Trophoblast cell (in vitro differentiated cells and primary cell): ENCODE measurements at regions not wholly inside any gene's neighbourhood (a gene's known extent, or its start where the extent isn't known, plus 50 kb on each side); places are given as distances from the start of the nearest gene placed in this dataset.

Experiments
- DNase-seq, 2 donors: peaks; one replicate each; pipeline ENCODE4 v3.0.0-alpha.2; 2016
- H2AFZ ChIP-seq: 2 replicates; pipeline ENCODE4 v1.6.1; 2013; ENCODE audit warnings: low read length, moderate library complexity, mild to moderate bottlenecking; ENCODE audit not compliant: insufficient read depth, poor library complexity
- H2AK5ac ChIP-seq: 2 replicates; pipeline ENCODE4 v1.6.1; 2013; ENCODE audit warnings: mild to moderate bottlenecking, low read length
- H2BK120ac ChIP-seq: 2 replicates; pipeline ENCODE4 v1.6.1; 2013; ENCODE audit warnings: low read length, mild to moderate bottlenecking, moderate library complexity; ENCODE audit not compliant: insufficient read depth, poor library complexity
- H2BK12ac ChIP-seq: 2 replicates; pipeline ENCODE4 v1.6.1; 2013; ENCODE audit warnings: mild to moderate bottlenecking, low read length, moderate library complexity
- H2BK5ac ChIP-seq: 2 replicates; pipeline ENCODE4 v1.6.1; 2013; ENCODE audit warnings: low read length, low read depth, moderate library complexity, mild to moderate bottlenecking; ENCODE audit not compliant: poor library complexity
- H3K14ac ChIP-seq: 2 replicates; pipeline ENCODE4 v1.6.1; 2013; ENCODE audit warnings: mild to moderate bottlenecking, low read length
- H3K18ac ChIP-seq: 2 replicates; pipeline ENCODE4 v1.6.1; 2013; ENCODE audit warnings: mild to moderate bottlenecking, low read length
- H3K23ac ChIP-seq: 2 replicates; pipeline ENCODE4 v1.6.1; 2013; ENCODE audit warnings: low read length
- H3K27ac ChIP-seq: 2 replicates; pipeline ENCODE4 v1.5.1; 2013; ENCODE audit warnings: low read depth, mild to moderate bottlenecking, inconsistent platforms, low read length, moderate library complexity
- H3K27me3 ChIP-seq: 2 replicates; pipeline ENCODE4 v1.6.1; 2013; ENCODE audit warnings: inconsistent platforms, mild to moderate bottlenecking, low read length, moderate library complexity; ENCODE audit not compliant: insufficient read depth
- H3K36me3 ChIP-seq, 2 experiments: 1 replicate in 1 of 2; 2 replicates in 1 of 2; pipeline ENCODE4 v1.6.1; 2013; ENCODE audit warnings: low read length in 2 of 2, mild to moderate bottlenecking in 2 of 2, moderate library complexity in 1 of 2; ENCODE audit not compliant: insufficient read depth in 2 of 2, control insufficient read depth in 1 of 2
- H3K4ac ChIP-seq: 2 replicates; pipeline ENCODE4 v1.6.1; 2013; ENCODE audit warnings: low read depth, mild to moderate bottlenecking, low read length, moderate library complexity
- H3K4me1 ChIP-seq, 2 experiments: 1 replicate in 1 of 2; 2 replicates in 1 of 2; pipeline ENCODE4 v1.6.1; 2013; ENCODE audit warnings: low read length in 2 of 2, mild to moderate bottlenecking in 2 of 2, moderate library complexity in 1 of 2; ENCODE audit not compliant: insufficient read depth in 2 of 2, control insufficient read depth in 1 of 2
- H3K4me2 ChIP-seq: 2 replicates; pipeline ENCODE4 v1.6.1; 2013; ENCODE audit warnings: inconsistent platforms, mild to moderate bottlenecking, low read length, moderate library complexity
- H3K4me3 ChIP-seq: 2 replicates; pipeline ENCODE4 v1.5.1; 2013; ENCODE audit warnings: mild to moderate bottlenecking, low read depth, low read length, inconsistent platforms
- H3K79me1 ChIP-seq: one replicate; pipeline ENCODE4 v1.6.1; 2013; ENCODE audit warnings: low read length
- H3K79me2 ChIP-seq: 2 replicates; pipeline ENCODE4 v1.6.1; 2013; ENCODE audit warnings: low read length, mild to moderate bottlenecking; ENCODE audit not compliant: control insufficient read depth, insufficient read depth, poor library complexity
- H3K9ac ChIP-seq: 2 replicates; pipeline ENCODE4 v1.6.1; 2013; ENCODE audit warnings: mild to moderate bottlenecking, low read length
- H3K9me3 ChIP-seq: 2 replicates; pipeline ENCODE4 v1.6.1; 2013; ENCODE audit warnings: low read depth, mild to moderate bottlenecking, control low read depth, inconsistent platforms, low read length; ENCODE audit not compliant: insufficient read depth
- H4K12ac ChIP-seq: 2 replicates; pipeline ENCODE4 v1.6.1; 2013; ENCODE audit warnings: low read depth, mild to moderate bottlenecking, low read length, moderate library complexity
- H4K8ac ChIP-seq: 2 replicates; pipeline ENCODE4 v1.6.1; 2013; ENCODE audit warnings: low read depth, mild to moderate bottlenecking, low read length, moderate library complexity
- H4K91ac ChIP-seq: one replicate; pipeline ENCODE4 v1.6.1; 2013; ENCODE audit warnings: low read depth, mild to moderate bottlenecking, low read length, moderate library complexity
- WGBS: extraction: QIAGEN DNeasy Blood & Tissue Kit; methylation state at CpG from one replicate; pipeline ENCODE4 v1.1.7; 2013; ENCODE audit warnings: missing lambda C conversion rate; ENCODE audit not compliant: insufficient read length, insufficient coverage; ENCODE audit errors: extremely low coverage; 5-methylcytosine and 5-hydroxymethylcytosine counted together

GRCh38 chr12:98274430-98275130, 240.8 kb upstream of the TMPO start:
- H3K18ac ChIP-seq: no peak overlapping the region
- no peak overlapping the region for H2BK5ac ChIP-seq
- no peak overlapping the region for H3K9ac ChIP-seq
- no peak overlapping the region for H3K4ac ChIP-seq
- H2BK12ac ChIP-seq: no peak overlapping the region
- no peaks in the 10 kb centered on the region for H3K27me3 ChIP-seq
- no peak for DNase-seq
- no peaks in the 10 kb centered on the region for H3K4me1 ChIP-seq
- no peak overlapping the region for H4K91ac ChIP-seq
- H3K79me1 ChIP-seq: no peaks in the 10 kb centered on the region
- H2BK120ac ChIP-seq: no peak overlapping the region
- H3K23ac ChIP-seq: no peak overlapping the region
- no peak overlapping the region for H3K14ac ChIP-seq
- no peak overlapping the region for H3K27ac ChIP-seq
- no peak overlapping the region for H2AFZ ChIP-seq
- H3K79me2 ChIP-seq: no peaks in the 10 kb centered on the region
- no peaks in the 10 kb centered on the region for H3K36me3 ChIP-seq
- H4K8ac ChIP-seq: no peak overlapping the region
- no peak overlapping the region for H3K4me3 ChIP-seq
- H3K9me3 ChIP-seq: peaks cover 1% of the 10 kb centered on the region
- H4K12ac ChIP-seq: no peak overlapping the region
- no CpG with 5 or more reads among the region's 5 CpGs for WGBS
- H3K4me2 ChIP-seq: no peak overlapping the region
- H2AK5ac ChIP-seq: no peak overlapping the region

GRCh38 chr12:98275131-98275475, 240.3 kb upstream of the TMPO start:
- no peak overlapping the region for H3K4ac ChIP-seq
- H2AFZ ChIP-seq: no peak overlapping the region
- H3K9ac ChIP-seq: no peak overlapping the region
- no peak overlapping the region for H2BK5ac ChIP-seq
- H4K8ac ChIP-seq: no peak overlapping the region
- no peak overlapping the region for H3K18ac ChIP-seq
- H3K27ac ChIP-seq: no peak overlapping the region
- H3K9me3 ChIP-seq: peaks cover 1% of the 10 kb centered on the region
- H3K36me3 ChIP-seq: no peaks in the 10 kb centered on the region
- no peak for DNase-seq
- H3K23ac ChIP-seq: no peak overlapping the region
- no peaks in the 10 kb centered on the region for H3K79me1 ChIP-seq
- H3K27me3 ChIP-seq: no peaks in the 10 kb centered on the region
- no peaks in the 10 kb centered on the region for H3K79me2 ChIP-seq
- no peak overlapping the region for H2BK120ac ChIP-seq
- no CpG with 5 or more reads among the region's 4 CpGs for WGBS
- no peak overlapping the region for H3K4me3 ChIP-seq
- no peak overlapping the region for H4K12ac ChIP-seq
- H3K14ac ChIP-seq: no peak overlapping the region
- no peak overlapping the region for H3K4me2 ChIP-seq
- no peak overlapping the region for H2BK12ac ChIP-seq
- no peak overlapping the region for H2AK5ac ChIP-seq
- H3K4me1 ChIP-seq: no peaks in the 10 kb centered on the region
- H4K91ac ChIP-seq: no peak overlapping the region

- Histone ChIP-seq H4K91ac (no peak overlapping the region), H3K14ac (no peak overlapping the region), H2BK120ac (no peak overlapping the region), H4K8ac (no peak overlapping the region), H3K9me3 (peaks cover 1% of the 10 kb centered on the region), H3K79me2 (no peaks in the 10 kb centered on the region), H3K18ac (no peak overlapping the region), H3K4me3 (no peak overlapping the region), H4K12ac (no peak overlapping the region), H3K4me1 (no peaks in the 10 kb centered on the region), H3K4me2 (no peak overlapping the region), H3K36me3 (no peaks in the 10 kb centered on the region), H2AK5ac (no peak overlapping the region), H2BK12ac (no peak overlapping the region), H2AFZ (no peak overlapping the region), H2BK5ac (no peak overlapping the region), H3K4ac (no peak overlapping the region), H3K27ac (no peak overlapping the region), H3K23ac (no peak overlapping the region), H3K79me1 (no peaks in the 10 kb centered on the region), H3K9ac (no peak overlapping the region), H3K27me3 (no peaks in the 10 kb centered on the region)
- DNase-seq: no peak
- no CpG with 5 or more reads among the region's 6 CpGs for WGBS
These were observed 235.2 kb upstream of the TMPO start for GRCh38 chr12:98280152-98280551.

GRCh38 chr12:98280621-98281020, 234.8 kb upstream of the TMPO start:
- no peak overlapping the region for H3K14ac ChIP-seq
- no peak overlapping the region for H3K4ac ChIP-seq
- H2AK5ac ChIP-seq: no peak overlapping the region
- no peak overlapping the region for H3K4me2 ChIP-seq
- H3K36me3 ChIP-seq: no peaks in the 10 kb centered on the region
- H4K91ac ChIP-seq: no peak overlapping the region
- no peaks in the 10 kb centered on the region for H3K79me2 ChIP-seq
- no peaks in the 10 kb centered on the region for H3K27me3 ChIP-seq
- H3K27ac ChIP-seq: no peak overlapping the region
- H2BK5ac ChIP-seq: no peak overlapping the region
- H3K9ac ChIP-seq: no peak overlapping the region
- no peak for DNase-seq
- no peak overlapping the region for H2BK12ac ChIP-seq
- no peak overlapping the region for H2AFZ ChIP-seq
- H3K4me1 ChIP-seq: no peaks in the 10 kb centered on the region
- peaks cover 1% of the 10 kb centered on the region for H3K9me3 ChIP-seq
- no peaks in the 10 kb centered on the region for H3K79me1 ChIP-seq
- H3K23ac ChIP-seq: no peak overlapping the region
- no CpG with 5 or more reads among the region's 7 CpGs for WGBS
- no peak overlapping the region for H4K12ac ChIP-seq
- no peak overlapping the region for H2BK120ac ChIP-seq
- no peak overlapping the region for H3K4me3 ChIP-seq
- H4K8ac ChIP-seq: no peak overlapping the region
- no peak overlapping the region for H3K18ac ChIP-seq
